Neural crest cell (in vitro differentiated cells): ENCODE measurements at regions not wholly inside any gene's neighbourhood (a gene's known extent, or its start where the extent isn't known, plus 50 kb on each side); places are given as distances from the start of the nearest gene placed in this dataset.

Experiments
- DNase-seq: peaks from one replicate; pipeline ENCODE4 v3.0.0; 2021; ENCODE audit warnings: low read depth, mixed read lengths, low spot score
- H3K27ac Mint-ChIP-seq: one replicate; pipeline ENCODE4 v1.8.0; 2021; ENCODE audit warnings: mild to moderate bottlenecking, mixed read lengths; ENCODE audit not compliant: unreplicated experiment
- H3K27me3 Mint-ChIP-seq: 2 replicates; pipeline ENCODE4 v1.8.0; 2021; ENCODE audit warnings: low read depth, mild to moderate bottlenecking, mixed read lengths
- H3K36me3 Mint-ChIP-seq: 2 replicates; pipeline ENCODE4 v1.8.0; 2021; ENCODE audit warnings: low read depth, mild to moderate bottlenecking, mixed read lengths
- H3K4me1 Mint-ChIP-seq: 2 replicates; pipeline ENCODE4 v1.8.0; 2021; ENCODE audit warnings: mixed read lengths
- H3K4me3 Mint-ChIP-seq: one replicate; pipeline ENCODE4 v1.8.0; 2021; ENCODE audit warnings: mild to moderate bottlenecking, mixed read lengths
- H3K9me3 Mint-ChIP-seq: 2 replicates; pipeline ENCODE4 v1.8.0; 2021; ENCODE audit warnings: mixed read lengths
- TF ChIP-seq, protein P1 (sequence below): fragments of 200-600 bp; sonication (generic); conservative IDR thresholded peaks from 2 replicates; pipeline ENCODE4 v1.5.0; 2021; ENCODE audit warnings: antibody characterized with exemption, mild to moderate bottlenecking

DNA sequence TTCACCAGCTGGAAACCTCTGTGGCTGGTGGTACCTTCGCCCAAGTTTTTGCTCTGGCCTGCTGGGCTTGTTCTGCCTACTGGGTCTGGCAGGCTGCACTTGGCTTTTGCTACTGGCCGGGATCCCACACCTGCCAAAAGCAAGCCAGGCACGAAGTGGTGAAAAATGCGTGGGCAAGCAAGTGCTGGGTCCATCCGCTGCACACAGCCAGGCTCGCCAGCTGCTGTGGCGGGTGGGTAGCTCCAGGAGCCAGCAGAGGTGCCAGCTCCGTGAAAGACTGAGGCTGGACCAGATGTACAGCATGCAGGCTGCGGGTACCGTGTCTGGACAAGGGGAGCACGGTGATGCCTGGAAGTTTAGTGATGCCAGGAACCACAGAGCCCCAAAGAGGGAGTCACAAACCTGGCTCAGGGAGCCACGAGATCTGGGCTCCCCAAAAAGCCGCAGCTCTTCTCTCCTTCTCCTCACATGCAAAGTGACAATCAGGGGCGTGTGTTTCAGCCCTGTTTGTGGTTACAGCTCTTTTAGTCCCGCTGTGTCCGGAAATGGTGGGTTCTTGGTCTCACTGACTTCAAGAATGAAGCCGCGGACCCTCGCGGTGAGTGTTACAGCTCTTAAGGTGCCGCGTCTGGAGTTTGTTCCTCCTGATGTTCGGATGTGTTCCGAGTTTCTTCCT is 1455.6 kb upstream of the GBE1 start:
- Mint-ChIP-seq H3K36me3 (no peaks in the 10 kb centered on the region), H3K9me3 (no peaks in the 10 kb centered on the region), H3K4me3 (no peak overlapping the region), H3K27ac (no peak overlapping the region), H3K4me1 (no peaks in the 10 kb centered on the region), H3K27me3 (no peaks in the 10 kb centered on the region)
- TF ChIP-seq, protein P1, sequence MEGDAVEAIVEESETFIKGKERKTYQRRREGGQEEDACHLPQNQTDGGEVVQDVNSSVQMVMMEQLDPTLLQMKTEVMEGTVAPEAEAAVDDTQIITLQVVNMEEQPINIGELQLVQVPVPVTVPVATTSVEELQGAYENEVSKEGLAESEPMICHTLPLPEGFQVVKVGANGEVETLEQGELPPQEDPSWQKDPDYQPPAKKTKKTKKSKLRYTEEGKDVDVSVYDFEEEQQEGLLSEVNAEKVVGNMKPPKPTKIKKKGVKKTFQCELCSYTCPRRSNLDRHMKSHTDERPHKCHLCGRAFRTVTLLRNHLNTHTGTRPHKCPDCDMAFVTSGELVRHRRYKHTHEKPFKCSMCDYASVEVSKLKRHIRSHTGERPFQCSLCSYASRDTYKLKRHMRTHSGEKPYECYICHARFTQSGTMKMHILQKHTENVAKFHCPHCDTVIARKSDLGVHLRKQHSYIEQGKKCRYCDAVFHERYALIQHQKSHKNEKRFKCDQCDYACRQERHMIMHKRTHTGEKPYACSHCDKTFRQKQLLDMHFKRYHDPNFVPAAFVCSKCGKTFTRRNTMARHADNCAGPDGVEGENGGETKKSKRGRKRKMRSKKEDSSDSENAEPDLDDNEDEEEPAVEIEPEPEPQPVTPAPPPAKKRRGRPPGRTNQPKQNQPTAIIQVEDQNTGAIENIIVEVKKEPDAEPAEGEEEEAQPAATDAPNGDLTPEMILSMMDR: no peak
- DNase-seq: no peak

DNA sequence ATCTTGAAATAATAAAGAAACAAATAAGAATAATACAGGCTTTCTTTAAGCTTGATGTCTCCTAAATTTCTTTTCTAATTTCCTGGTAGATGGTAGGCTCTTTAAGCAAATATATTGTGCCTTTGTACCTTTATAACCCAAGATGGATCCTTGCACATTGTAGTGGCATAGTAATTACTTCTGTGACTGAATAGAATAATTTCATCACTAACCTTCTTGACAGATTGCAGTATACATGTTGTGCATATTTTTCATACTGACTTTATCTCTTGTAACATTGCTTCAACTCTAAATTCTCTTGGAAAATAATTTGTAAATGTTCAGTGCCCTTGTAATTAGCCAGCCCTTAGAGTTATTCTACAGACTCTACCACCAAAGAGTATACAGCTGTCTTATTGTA is 1433.8 kb upstream of the GBE1 start:
- H3K36me3 Mint-ChIP-seq: no peaks in the 10 kb centered on the region
- TF ChIP-seq, protein P1: no peak
- no peak overlapping the region for H3K27ac Mint-ChIP-seq
- no peak for DNase-seq
- H3K27me3 Mint-ChIP-seq: no peaks in the 10 kb centered on the region
- H3K4me1 Mint-ChIP-seq: no peaks in the 10 kb centered on the region
- peaks cover 5% of the 10 kb centered on the region for H3K9me3 Mint-ChIP-seq
- no peak overlapping the region for H3K4me3 Mint-ChIP-seq

DNA sequence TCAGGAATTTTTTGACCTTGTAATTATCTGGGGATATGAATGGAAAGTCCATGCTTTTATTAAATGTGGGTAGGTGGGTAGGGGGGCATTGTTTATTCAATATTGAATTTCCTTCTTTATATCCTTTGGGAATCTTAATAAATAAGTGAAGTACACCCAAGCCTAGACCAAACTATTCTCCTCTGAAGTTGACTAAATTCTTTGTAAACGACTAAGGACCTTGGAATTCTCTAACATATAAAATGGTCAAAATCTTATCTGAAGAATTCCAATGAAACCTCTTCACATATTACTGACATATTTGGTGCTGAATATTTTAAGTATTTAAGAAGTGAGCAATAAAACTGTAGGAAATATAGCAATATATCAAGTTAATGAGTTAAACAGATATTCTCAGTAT is 1432.1 kb upstream of the GBE1 start:
- no peak overlapping the region for H3K27ac Mint-ChIP-seq
- no peaks in the 10 kb centered on the region for H3K27me3 Mint-ChIP-seq
- no peaks in the 10 kb centered on the region for H3K4me1 Mint-ChIP-seq
- peaks cover 5% of the 10 kb centered on the region for H3K9me3 Mint-ChIP-seq
- TF ChIP-seq, protein P1: no peak
- DNase-seq: no peak
- no peak overlapping the region for H3K4me3 Mint-ChIP-seq
- H3K36me3 Mint-ChIP-seq: no peaks in the 10 kb centered on the region

DNA sequence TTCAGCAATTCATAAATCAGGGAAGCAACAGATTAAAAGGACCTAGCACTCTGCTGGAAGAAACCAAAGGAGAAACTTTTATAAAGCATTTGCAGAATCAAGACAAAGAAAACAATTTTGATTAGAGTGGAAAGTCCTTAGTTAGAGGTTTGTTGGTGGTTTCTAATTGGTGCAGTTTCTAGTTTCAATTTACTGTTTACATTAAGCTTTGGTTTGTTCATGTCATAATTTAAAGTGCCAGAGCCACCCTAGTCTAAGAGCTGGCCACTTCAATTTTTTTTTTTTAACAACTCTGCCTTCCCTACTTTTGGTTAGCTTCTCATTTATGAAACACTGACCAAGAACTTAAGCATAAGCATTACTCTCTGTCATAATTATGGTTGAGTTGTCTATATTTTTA is 1428.2 kb upstream of the GBE1 start:
- Mint-ChIP-seq H3K27me3 (no peaks in the 10 kb centered on the region), H3K27ac (no peak overlapping the region), H3K4me3 (no peak overlapping the region), H3K36me3 (peaks cover 2% of the 10 kb centered on the region), H3K9me3 (peaks cover 9% of the 10 kb centered on the region), H3K4me1 (no peaks in the 10 kb centered on the region)
- DNase-seq: no peak
- TF ChIP-seq, protein P1: no peak

DNA sequence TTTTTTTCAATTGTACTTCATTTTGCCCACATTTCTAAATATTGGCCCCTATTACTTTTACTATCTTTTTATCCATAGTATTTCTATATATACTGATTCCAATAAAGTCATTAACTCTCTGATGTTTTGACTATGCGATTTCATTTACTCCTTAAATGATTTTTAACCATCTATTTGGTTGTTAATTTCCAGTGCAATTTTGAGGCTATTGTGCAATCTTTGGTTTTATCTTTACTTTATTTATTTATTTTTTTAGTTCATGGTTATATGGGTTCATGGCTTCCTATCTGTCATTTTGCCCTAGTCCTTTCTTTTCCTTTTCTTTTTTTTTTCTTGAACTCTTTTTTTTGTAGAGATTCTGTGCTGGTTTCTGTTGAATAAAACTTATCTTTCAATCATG is 1408.0 kb upstream of the GBE1 start:
- Mint-ChIP-seq H3K27me3 (no peaks in the 10 kb centered on the region), H3K36me3 (no peaks in the 10 kb centered on the region), H3K4me3 (no peak overlapping the region), H3K9me3 (no peaks in the 10 kb centered on the region), H3K4me1 (no peaks in the 10 kb centered on the region), H3K27ac (no peak overlapping the region)
- no peak for DNase-seq
- TF ChIP-seq, protein P1: no peak
